Liver (tissue), 8 donors: ENCODE measurements at regions not wholly inside any gene's neighbourhood (a gene's known extent, or its start where the extent isn't known, plus 50 kb on each side); places are given as distances from the start of the nearest gene placed in this dataset.

ENCODE experiments used
- DNase-seq: peaks from one replicate; pipeline ENCODE4 v3.0.0-alpha.2; 2017; ENCODE audit warnings: low spot score
- H3K27ac ChIP-seq, 2 donors: one replicate each; pipeline ENCODE4 v1.7.0; 2013; ENCODE audit warnings: inconsistent platforms in 2 of 2, low read length in 2 of 2, control low read depth in 1 of 2, low read depth in 1 of 2, mild to moderate bottlenecking in 1 of 2
- H3K27me3 ChIP-seq, 4 donors: one replicate each; pipeline versions ENCODE4 v1.6.1 to v1.7.0; 2013; ENCODE audit warnings: low read length in 3 of 4, inconsistent platforms in 1 of 4, mild to moderate bottlenecking in 1 of 4, moderate library complexity in 1 of 4; ENCODE audit not compliant: control insufficient read depth in 4 of 4, insufficient read depth in 4 of 4
- H3K36me3 ChIP-seq, 4 donors: one replicate each; pipeline versions ENCODE4 v1.6.1 to v1.7.0; 2013; ENCODE audit warnings: low read length in 3 of 4, mild to moderate bottlenecking in 3 of 4, low read depth in 1 of 4, moderate library complexity in 1 of 4; ENCODE audit not compliant: control insufficient read depth in 4 of 4, insufficient read depth in 3 of 4
- H3K4me1 ChIP-seq, 4 donors: one replicate each; pipeline versions ENCODE4 v1.6.1 to v1.7.0; 2013; ENCODE audit warnings: low read length in 3 of 4, mild to moderate bottlenecking in 3 of 4, moderate library complexity in 1 of 4; ENCODE audit not compliant: control insufficient read depth in 4 of 4, insufficient read depth in 4 of 4
- H3K4me3 ChIP-seq, 3 donors: one replicate each; pipeline versions ENCODE4 v1.6.1 to v1.7.0; 2013; ENCODE audit warnings: low read length in 3 of 3, control low read depth in 1 of 3, low read depth in 1 of 3, mild to moderate bottlenecking in 1 of 3
- H3K9ac ChIP-seq, 2 donors: one replicate each; pipeline ENCODE4 v1.7.0; 2013; ENCODE audit warnings: low read length in 2 of 2, mild to moderate bottlenecking in 2 of 2, moderate library complexity in 2 of 2, control low read depth in 1 of 2, low read depth in 1 of 2
- H3K9me3 ChIP-seq, 4 donors: one replicate each; pipeline versions ENCODE4 v1.6.1 to v1.7.0; 2013; ENCODE audit warnings: low read length in 3 of 4; ENCODE audit not compliant: control insufficient read depth in 4 of 4
- EGR1 ChIP-seq, 2 donors: IDR thresholded peaks; 2 replicates each; pipeline ENCODE4 v1.6.1; 2016 to 2018; ENCODE audit warnings: antibody characterized with exemption in 2 of 2, low read depth in 2 of 2
- FOXA1 ChIP-seq: IDR thresholded peaks from 2 replicates; pipeline ENCODE4 v1.6.1; 2016; ENCODE audit warnings: antibody characterized with exemption
- FOXA2 ChIP-seq: IDR thresholded peaks from 2 replicates; pipeline ENCODE4 v1.6.1; 2016; ENCODE audit warnings: antibody characterized with exemption
- GABPA ChIP-seq, 2 donors: IDR thresholded peaks in 1 of 2; conservative IDR thresholded peaks in 1 of 2; 2 replicates each; pipeline ENCODE4 v1.6.1; 2016; ENCODE audit warnings: antibody characterized with exemption in 2 of 2, mild to moderate bottlenecking in 1 of 2, moderate library complexity in 1 of 2
- HNF4A ChIP-seq, 2 donors: conservative IDR thresholded peaks; 2 replicates each; pipeline ENCODE4 v1.6.1; 2016; ENCODE audit warnings: antibody characterized with exemption in 2 of 2, mild to moderate bottlenecking in 2 of 2
- HNF4G ChIP-seq: IDR thresholded peaks from 2 replicates; pipeline ENCODE4 v1.6.1; 2016; ENCODE audit warnings: antibody characterized with exemption
- JUND ChIP-seq, 2 donors: IDR thresholded peaks; 2 replicates each; pipeline ENCODE4 v1.6.1; 2016; ENCODE audit warnings: antibody characterized with exemption in 2 of 2
- NR2F2 ChIP-seq: IDR thresholded peaks from 2 replicates; pipeline ENCODE4 v1.6.1; 2016; ENCODE audit warnings: antibody characterized with exemption
- RAD21 ChIP-seq, 2 donors: IDR thresholded peaks; 2 replicates each; pipeline ENCODE4 v1.6.1; 2016; ENCODE audit warnings: antibody characterized with exemption in 2 of 2, mild to moderate bottlenecking in 2 of 2
- RXRA ChIP-seq, 2 donors: IDR thresholded peaks; 2 replicates each; pipeline ENCODE4 v1.6.1; 2017 to 2018; ENCODE audit warnings: antibody characterized with exemption in 2 of 2, mild to moderate bottlenecking in 1 of 2
- SP1 ChIP-seq: IDR thresholded peaks from 2 replicates; pipeline ENCODE4 v1.6.1; 2018; ENCODE audit warnings: antibody characterized with exemption, mild to moderate bottlenecking
- TAF1 ChIP-seq: conservative IDR thresholded peaks from 2 replicates; pipeline ENCODE4 v1.6.1; 2016; ENCODE audit warnings: antibody characterized with exemption, mild to moderate bottlenecking
- YY1 ChIP-seq: IDR thresholded peaks from 2 replicates; pipeline ENCODE4 v1.6.1; 2016; ENCODE audit warnings: antibody characterized with exemption, mild to moderate bottlenecking
- WGBS: extraction: QIAGEN DNeasy Blood & Tissue Kit; methylation state at CpG from one replicate; pipeline ENCODE4 v1.1.7; 2013; 5-methylcytosine and 5-hydroxymethylcytosine counted together
- TF ChIP-seq, protein P1 (sequence below): fragments of 150-350 bp; IDR thresholded peaks from 2 replicates; pipeline ENCODE4 v1.5.1; 2017; ENCODE audit warnings: improper control_type of control experiment, low read depth, low read length; ENCODE audit not compliant: missing input control
- TF ChIP-seq, protein P2 (sequence below): IDR thresholded peaks from 2 replicates; pipeline ENCODE4 v1.6.1; 2016; ENCODE audit warnings: antibody characterized with exemption, mild to moderate bottlenecking
- TF ChIP-seq, protein P3 (sequence below): IDR thresholded peaks from 2 replicates; pipeline ENCODE4 v1.6.1; 2016; ENCODE audit warnings: antibody characterized with exemption
- TF ChIP-seq, protein P4 (sequence below): IDR thresholded peaks from 2 replicates; pipeline ENCODE4 v1.6.1; 2016; ENCODE audit warnings: antibody characterized with exemption
- TF ChIP-seq, protein P5 (sequence below): IDR thresholded peaks from 2 replicates; pipeline ENCODE4 v1.6.1; 2016; ENCODE audit warnings: antibody characterized with exemption
- donor health status: healthy.
- donor health status: healthy.
- donor health status: healthy.
- donor health status: healthy.
- donor health status: healthy.

DNA sequence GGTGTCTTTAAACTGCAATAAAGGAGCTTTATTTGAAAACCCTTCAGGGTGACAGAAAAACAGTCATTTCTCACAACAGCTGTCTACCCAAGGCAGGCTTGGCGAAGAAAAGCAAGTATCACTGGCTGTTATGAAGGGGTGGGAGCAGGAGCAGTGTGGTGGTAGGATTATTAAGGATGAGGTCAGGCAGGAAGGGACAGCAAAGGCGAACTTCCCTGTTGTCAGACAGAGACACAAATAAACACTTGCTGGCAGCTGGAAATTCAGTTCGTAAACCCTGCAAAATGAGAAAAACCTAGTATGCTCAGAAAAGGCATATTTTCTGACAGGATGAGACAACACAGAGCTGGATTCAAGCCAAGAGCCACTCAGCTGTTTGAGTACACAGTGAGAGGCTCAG lies 416.3 kb upstream of the CDH5 start:
- no peaks in the 10 kb centered on the region for H3K27me3 ChIP-seq
- H3K4me1 ChIP-seq: peaks cover 0 to 9% (median 5%) of the 10 kb centered on the region in 4 donors
- H3K9me3 ChIP-seq: no peaks in the 10 kb centered on the region
- TF ChIP-seq, protein P1, sequence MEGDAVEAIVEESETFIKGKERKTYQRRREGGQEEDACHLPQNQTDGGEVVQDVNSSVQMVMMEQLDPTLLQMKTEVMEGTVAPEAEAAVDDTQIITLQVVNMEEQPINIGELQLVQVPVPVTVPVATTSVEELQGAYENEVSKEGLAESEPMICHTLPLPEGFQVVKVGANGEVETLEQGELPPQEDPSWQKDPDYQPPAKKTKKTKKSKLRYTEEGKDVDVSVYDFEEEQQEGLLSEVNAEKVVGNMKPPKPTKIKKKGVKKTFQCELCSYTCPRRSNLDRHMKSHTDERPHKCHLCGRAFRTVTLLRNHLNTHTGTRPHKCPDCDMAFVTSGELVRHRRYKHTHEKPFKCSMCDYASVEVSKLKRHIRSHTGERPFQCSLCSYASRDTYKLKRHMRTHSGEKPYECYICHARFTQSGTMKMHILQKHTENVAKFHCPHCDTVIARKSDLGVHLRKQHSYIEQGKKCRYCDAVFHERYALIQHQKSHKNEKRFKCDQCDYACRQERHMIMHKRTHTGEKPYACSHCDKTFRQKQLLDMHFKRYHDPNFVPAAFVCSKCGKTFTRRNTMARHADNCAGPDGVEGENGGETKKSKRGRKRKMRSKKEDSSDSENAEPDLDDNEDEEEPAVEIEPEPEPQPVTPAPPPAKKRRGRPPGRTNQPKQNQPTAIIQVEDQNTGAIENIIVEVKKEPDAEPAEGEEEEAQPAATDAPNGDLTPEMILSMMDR: no peak
- no peak for TF ChIP-seq NR2F2
- TF ChIP-seq EGR1 (IDR thresholded peaks at IDR 0.05; ENCODE audit: low read depth in 2 of 2): no peak
- TF ChIP-seq GABPA (IDR thresholded peaks at IDR 0.05 in 1 of 2, conservative IDR thresholded peaks at IDR 0.05 in 1 of 2): no peak
- TF ChIP-seq, protein P2, sequence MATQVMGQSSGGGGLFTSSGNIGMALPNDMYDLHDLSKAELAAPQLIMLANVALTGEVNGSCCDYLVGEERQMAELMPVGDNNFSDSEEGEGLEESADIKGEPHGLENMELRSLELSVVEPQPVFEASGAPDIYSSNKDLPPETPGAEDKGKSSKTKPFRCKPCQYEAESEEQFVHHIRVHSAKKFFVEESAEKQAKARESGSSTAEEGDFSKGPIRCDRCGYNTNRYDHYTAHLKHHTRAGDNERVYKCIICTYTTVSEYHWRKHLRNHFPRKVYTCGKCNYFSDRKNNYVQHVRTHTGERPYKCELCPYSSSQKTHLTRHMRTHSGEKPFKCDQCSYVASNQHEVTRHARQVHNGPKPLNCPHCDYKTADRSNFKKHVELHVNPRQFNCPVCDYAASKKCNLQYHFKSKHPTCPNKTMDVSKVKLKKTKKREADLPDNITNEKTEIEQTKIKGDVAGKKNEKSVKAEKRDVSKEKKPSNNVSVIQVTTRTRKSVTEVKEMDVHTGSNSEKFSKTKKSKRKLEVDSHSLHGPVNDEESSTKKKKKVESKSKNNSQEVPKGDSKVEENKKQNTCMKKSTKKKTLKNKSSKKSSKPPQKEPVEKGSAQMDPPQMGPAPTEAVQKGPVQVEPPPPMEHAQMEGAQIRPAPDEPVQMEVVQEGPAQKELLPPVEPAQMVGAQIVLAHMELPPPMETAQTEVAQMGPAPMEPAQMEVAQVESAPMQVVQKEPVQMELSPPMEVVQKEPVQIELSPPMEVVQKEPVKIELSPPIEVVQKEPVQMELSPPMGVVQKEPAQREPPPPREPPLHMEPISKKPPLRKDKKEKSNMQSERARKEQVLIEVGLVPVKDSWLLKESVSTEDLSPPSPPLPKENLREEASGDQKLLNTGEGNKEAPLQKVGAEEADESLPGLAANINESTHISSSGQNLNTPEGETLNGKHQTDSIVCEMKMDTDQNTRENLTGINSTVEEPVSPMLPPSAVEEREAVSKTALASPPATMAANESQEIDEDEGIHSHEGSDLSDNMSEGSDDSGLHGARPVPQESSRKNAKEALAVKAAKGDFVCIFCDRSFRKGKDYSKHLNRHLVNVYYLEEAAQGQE: no peak
- TF ChIP-seq, protein P3, sequence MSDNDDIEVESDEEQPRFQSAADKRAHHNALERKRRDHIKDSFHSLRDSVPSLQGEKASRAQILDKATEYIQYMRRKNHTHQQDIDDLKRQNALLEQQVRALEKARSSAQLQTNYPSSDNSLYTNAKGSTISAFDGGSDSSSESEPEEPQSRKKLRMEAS: no peak
- TF ChIP-seq FOXA1: no peak
- no peak for TF ChIP-seq FOXA2
- TF ChIP-seq, protein P4, sequence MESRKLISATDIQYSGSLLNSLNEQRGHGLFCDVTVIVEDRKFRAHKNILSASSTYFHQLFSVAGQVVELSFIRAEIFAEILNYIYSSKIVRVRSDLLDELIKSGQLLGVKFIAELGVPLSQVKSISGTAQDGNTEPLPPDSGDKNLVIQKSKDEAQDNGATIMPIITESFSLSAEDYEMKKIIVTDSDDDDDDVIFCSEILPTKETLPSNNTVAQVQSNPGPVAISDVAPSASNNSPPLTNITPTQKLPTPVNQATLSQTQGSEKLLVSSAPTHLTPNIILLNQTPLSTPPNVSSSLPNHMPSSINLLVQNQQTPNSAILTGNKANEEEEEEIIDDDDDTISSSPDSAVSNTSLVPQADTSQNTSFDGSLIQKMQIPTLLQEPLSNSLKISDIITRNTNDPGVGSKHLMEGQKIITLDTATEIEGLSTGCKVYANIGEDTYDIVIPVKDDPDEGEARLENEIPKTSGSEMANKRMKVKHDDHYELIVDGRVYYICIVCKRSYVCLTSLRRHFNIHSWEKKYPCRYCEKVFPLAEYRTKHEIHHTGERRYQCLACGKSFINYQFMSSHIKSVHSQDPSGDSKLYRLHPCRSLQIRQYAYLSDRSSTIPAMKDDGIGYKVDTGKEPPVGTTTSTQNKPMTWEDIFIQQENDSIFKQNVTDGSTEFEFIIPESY: no peak
- TF ChIP-seq RAD21 (IDR thresholded peaks at IDR 0.05): no peak
- TF ChIP-seq YY1: no peak
- no peak for TF ChIP-seq RXRA (IDR thresholded peaks at IDR 0.05)
- TF ChIP-seq, protein P5, sequence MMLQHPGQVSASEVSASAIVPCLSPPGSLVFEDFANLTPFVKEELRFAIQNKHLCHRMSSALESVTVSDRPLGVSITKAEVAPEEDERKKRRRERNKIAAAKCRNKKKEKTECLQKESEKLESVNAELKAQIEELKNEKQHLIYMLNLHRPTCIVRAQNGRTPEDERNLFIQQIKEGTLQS: no peak
- TF ChIP-seq HNF4A (conservative IDR thresholded peaks at IDR 0.05): no peak
- no peak for TF ChIP-seq SP1
- no peak for TF ChIP-seq JUND (IDR thresholded peaks at IDR 0.05)
- no peak for TF ChIP-seq TAF1
- TF ChIP-seq HNF4G: no peak
- 76% methylated on average over 3 of the region's 3 CpGs for WGBS
- H3K4me3 ChIP-seq: no peak overlapping the region
- H3K9ac ChIP-seq: no peak overlapping the region
- H3K36me3 ChIP-seq: no peaks in the 10 kb centered on the region
- no peak overlapping the region for H3K27ac ChIP-seq
- DNase-seq: no peak
